ENCODE measurements at regions not wholly inside any gene's neighbourhood (a gene's known extent, or its start where the extent isn't known, plus 50 kb on each side); places are given as distances from the start of the nearest gene placed in this dataset.

DNA sequence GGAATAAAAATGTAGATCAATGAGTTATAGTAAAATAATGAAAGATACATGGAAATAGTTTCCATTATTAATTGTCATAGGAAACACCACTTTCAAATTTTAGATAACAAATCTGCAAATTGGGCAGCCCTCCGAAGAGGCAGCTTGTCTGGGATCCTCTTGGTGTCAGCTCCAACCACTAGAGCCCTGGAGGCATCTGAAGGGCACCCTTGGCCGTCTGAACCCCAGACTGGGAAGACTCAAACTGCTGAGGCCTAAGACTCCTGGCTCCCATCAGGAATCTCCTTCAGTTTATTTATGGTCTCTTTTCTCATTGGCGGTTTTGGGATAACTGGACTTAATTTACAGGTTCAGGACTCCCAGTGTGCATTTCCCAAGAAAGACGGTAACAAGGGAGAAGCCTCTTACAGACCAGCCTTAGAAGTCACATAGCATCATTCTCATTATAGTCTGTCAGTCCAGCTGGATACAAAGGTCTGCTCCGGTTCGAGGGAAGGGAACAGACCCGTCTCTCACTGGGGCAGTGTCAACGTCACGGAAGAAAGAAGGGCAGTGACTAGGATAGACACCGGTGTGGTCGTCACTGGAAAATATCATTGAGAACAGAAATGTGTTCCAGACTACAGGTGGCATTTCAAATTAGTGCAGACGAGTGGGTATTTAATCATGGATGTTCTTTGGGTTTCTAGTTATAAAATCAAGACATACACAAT lies 390.7 kb upstream of the NETO1 start:
- intact Hi-C loops (cut with micrococcal nuclease; ENCODE audit: unreplicated experiment) = no loop called here
- Mint-ChIP-seq H3K4me1 (ENCODE audit: low read depth, unreplicated experiment) (peaks cover 3% of the 10 kb centered on the region), H3K4me3 (ENCODE audit: low read depth, unreplicated experiment) (no peak overlapping the region), H3K9me3 (ENCODE audit: low read depth, unreplicated experiment) (no peaks in the 10 kb centered on the region), H3K27ac (ENCODE audit: unreplicated experiment) (no peak overlapping the region), H3K27me3 (ENCODE audit: unreplicated experiment) (no peaks in the 10 kb centered on the region), H3K36me3 (ENCODE audit: insufficient read depth, unreplicated experiment) (peaks cover 5% of the 10 kb centered on the region)
- CTCF ChIA-PET = no interaction called here
- TF ChIP-seq, protein P1, sequence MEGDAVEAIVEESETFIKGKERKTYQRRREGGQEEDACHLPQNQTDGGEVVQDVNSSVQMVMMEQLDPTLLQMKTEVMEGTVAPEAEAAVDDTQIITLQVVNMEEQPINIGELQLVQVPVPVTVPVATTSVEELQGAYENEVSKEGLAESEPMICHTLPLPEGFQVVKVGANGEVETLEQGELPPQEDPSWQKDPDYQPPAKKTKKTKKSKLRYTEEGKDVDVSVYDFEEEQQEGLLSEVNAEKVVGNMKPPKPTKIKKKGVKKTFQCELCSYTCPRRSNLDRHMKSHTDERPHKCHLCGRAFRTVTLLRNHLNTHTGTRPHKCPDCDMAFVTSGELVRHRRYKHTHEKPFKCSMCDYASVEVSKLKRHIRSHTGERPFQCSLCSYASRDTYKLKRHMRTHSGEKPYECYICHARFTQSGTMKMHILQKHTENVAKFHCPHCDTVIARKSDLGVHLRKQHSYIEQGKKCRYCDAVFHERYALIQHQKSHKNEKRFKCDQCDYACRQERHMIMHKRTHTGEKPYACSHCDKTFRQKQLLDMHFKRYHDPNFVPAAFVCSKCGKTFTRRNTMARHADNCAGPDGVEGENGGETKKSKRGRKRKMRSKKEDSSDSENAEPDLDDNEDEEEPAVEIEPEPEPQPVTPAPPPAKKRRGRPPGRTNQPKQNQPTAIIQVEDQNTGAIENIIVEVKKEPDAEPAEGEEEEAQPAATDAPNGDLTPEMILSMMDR (IDR thresholded peaks at IDR 0.05; ENCODE audit: unreplicated experiment) = no peak
- DNase-seq = no peak
- BruUV-seq (replicated peaks) = no TSS peak

DNA sequence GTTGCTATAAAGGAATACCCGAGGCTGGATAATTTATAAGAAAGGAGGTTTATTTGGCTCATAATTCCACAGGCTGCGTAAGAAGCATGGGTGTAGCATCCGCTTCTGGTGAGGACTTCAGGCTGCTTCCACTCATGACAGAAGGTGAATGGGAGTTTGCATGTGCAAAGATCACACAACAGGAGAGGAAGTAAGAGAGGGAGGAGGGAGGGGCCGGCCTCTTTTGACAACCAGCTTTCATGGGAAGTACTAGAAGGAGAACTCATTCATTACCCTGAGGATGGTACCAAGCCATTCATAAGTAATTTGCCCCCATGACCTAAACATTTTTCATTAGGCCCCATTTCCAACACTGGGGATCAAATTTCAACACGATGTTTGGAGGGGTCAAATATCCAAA lies 386.8 kb upstream of the NETO1 start:
- H3K4me1 Mint-ChIP-seq (ENCODE audit: low read depth, unreplicated experiment) = no peaks in the 10 kb centered on the region
- H3K4me3 Mint-ChIP-seq (ENCODE audit: low read depth, unreplicated experiment) = no peak overlapping the region
- DNase-seq = no peak
- no TSS peak for BruUV-seq (replicated peaks)
- H3K9me3 Mint-ChIP-seq (ENCODE audit: low read depth, unreplicated experiment) = no peaks in the 10 kb centered on the region
- intact Hi-C loops (cut with micrococcal nuclease; ENCODE audit: unreplicated experiment) = no loop called here
- no peak overlapping the region for H3K27ac Mint-ChIP-seq (ENCODE audit: unreplicated experiment)
- TF ChIP-seq, protein P1 (IDR thresholded peaks at IDR 0.05; ENCODE audit: unreplicated experiment) = no peak
- CTCF ChIA-PET = no interaction called here
- H3K27me3 Mint-ChIP-seq (ENCODE audit: unreplicated experiment) = no peaks in the 10 kb centered on the region
- no peaks in the 10 kb centered on the region for H3K36me3 Mint-ChIP-seq (ENCODE audit: insufficient read depth, unreplicated experiment)

DNA sequence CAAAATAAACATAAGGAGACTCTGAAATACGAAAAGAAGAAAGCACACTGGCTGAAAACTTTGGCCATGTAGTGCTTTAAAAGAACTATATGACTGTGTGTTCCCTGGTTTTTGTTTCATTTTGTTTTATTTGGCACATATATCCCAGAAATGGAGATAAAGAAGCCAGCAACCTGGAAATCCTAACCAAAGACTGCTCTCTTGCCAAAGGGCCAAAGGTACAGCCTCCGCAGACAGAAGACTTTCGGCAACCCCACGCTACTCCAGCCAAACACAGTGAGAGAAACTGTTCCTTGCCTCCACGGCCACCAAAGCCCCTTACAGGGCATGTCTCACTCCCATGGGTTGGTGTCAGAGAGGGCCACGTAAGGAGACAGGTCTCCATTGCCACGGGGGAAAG lies 381.2 kb upstream of the NETO1 start:
- Mint-ChIP-seq H3K36me3 (ENCODE audit: insufficient read depth, unreplicated experiment) (no peaks in the 10 kb centered on the region), H3K27me3 (ENCODE audit: unreplicated experiment) (no peaks in the 10 kb centered on the region), H3K27ac (ENCODE audit: unreplicated experiment) (no peak overlapping the region), H3K9me3 (ENCODE audit: low read depth, unreplicated experiment) (peaks cover 3% of the 10 kb centered on the region), H3K4me3 (ENCODE audit: low read depth, unreplicated experiment) (no peak overlapping the region), H3K4me1 (ENCODE audit: low read depth, unreplicated experiment) (no peaks in the 10 kb centered on the region)
- TF ChIP-seq, protein P1 (IDR thresholded peaks at IDR 0.05; ENCODE audit: unreplicated experiment) = no peak
- CTCF ChIA-PET = no interaction called here
- intact Hi-C loops (cut with micrococcal nuclease; ENCODE audit: unreplicated experiment) = no loop called here
- no TSS peak for BruUV-seq (replicated peaks)
- no peak for DNase-seq

DNA sequence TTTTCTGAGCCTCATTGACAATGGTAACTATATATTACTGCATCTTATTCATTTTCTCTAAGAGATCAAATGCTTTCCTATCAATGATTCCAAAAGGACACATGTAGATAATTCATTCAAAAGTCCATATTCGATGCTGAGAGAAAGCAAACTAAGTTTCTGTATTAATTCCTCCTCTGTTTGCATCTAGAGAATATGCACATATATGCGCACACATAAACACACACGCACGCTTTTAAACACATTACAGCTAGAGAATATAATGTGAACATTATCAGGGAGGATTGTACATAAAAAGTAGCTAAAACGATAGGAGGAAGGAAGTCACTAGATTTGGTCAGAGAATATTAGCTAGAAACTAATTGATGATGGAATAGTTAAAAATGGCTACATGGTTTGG lies 379.0 kb upstream of the NETO1 start:
- TF ChIP-seq, protein P1 (IDR thresholded peaks at IDR 0.05; ENCODE audit: unreplicated experiment) = no peak
- Mint-ChIP-seq H3K27me3 (ENCODE audit: unreplicated experiment) (no peaks in the 10 kb centered on the region), H3K9me3 (ENCODE audit: low read depth, unreplicated experiment) (peaks cover 3% of the 10 kb centered on the region), H3K4me1 (ENCODE audit: low read depth, unreplicated experiment) (no peaks in the 10 kb centered on the region), H3K27ac (ENCODE audit: unreplicated experiment) (no peak overlapping the region), H3K36me3 (ENCODE audit: insufficient read depth, unreplicated experiment) (no peaks in the 10 kb centered on the region), H3K4me3 (ENCODE audit: low read depth, unreplicated experiment) (no peak overlapping the region)
- no peak for DNase-seq
- no TSS peak for BruUV-seq (replicated peaks)
- intact Hi-C loops (cut with micrococcal nuclease; ENCODE audit: unreplicated experiment) = no loop called here
- CTCF ChIA-PET = no interaction called here

Measured in Calu3 (cell line).